Renal cortical epithelial cell (primary cell): ENCODE measurements at regions not wholly inside any gene's neighbourhood (a gene's known extent, or its start where the extent isn't known, plus 50 kb on each side); places are given as distances from the start of the nearest gene placed in this dataset.
A peak's percentile ranks its signal among the peaks of the same experiment; 100 is the strongest.
"Not testable (repeated sequence)": the region's sequence is repeated elsewhere in the genome, so short reads cannot be mapped to it uniquely, and the experiment has no call there.

Experiments used
- DNase-seq: peaks from one replicate; pipeline ENCODE4 v3.0.0-alpha.2; 2011; ENCODE audit warnings: low read depth

DNA sequence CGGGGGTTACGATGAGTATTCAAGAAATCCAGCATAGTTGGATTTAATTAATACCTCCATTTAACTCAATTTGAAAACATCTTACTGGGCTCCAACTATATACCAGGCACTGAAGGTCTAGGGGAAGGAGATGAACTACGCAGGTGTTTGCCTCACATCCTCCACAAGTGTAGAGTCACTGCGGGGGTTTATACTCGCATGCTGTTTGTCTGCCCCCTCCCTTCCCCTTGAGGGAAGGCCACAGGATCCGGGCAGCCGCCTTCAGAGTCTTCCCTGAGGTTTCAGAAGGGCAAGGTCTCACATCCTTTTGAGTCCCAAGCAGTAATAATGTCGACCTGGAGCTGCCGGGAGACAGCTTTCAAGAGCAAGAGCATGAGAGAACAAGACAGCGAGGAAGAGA is 142.4 kb upstream of the GALNT2 start:
- DNase-seq: no peak

DNA sequence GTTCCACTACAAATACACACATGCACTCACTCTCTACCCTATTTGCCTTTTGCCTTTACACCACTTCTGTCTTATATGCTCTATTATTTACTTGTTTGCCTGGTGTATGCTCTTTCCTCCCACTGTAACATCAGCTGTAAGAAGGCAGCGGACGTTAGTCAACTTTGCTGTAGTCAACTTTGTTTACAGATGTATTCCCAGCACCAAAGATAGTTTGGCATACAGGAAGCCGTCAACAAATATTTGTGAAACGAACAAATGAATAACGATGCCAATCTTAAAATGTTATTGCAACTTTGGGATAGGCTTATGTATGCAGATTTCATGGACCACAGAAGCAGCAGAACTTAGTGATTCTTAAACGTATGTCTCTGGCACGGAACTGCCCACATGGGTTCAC is 138.3 kb upstream of the GALNT2 start:
- no peak for DNase-seq

- DNase-seq: not testable (repeated sequence)
These were observed 135.3 kb upstream of the GALNT2 start for GRCh38 chr1:229931751-229932150.

- not testable (repeated sequence) for DNase-seq
These were observed 131.9 kb upstream of the GALNT2 start for GRCh38 chr1:229935157-229935556.

- no peak for DNase-seq
These were observed 128.5 kb upstream of the GALNT2 start for GRCh38 chr1:229938551-229938950.

- DNase-seq: no peak
These were observed 126.4 kb upstream of the GALNT2 start for GRCh38 chr1:229940684-229941083.

GRCh38 chr1:229941160-229941559 is 125.9 kb upstream of the GALNT2 start:
- DNase-seq: no peak

GRCh38 chr1:229941831-229942230 is 125.2 kb upstream of the GALNT2 start:
- DNase-seq: no peak

DNA sequence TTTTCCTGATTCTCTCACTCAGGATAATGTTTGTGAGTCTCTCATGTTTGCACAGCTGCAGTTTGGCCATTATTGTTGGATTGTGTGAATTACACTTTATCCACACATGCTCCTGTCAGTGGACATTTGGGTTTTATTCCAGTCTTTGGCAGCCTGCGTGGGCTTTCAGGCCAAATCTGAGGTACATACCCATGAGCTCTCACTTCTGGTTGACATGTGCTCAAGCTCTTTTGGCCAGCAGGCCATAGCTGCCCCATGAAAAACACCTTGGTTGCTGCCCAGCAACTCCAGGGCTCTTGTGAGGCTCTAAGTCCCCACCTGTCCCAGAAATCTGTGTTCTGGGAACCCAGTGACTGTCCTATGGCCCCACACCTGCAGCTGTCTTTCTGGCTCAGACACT is 124.5 kb upstream of the GALNT2 start:
- DNase-seq: no peak

DNA sequence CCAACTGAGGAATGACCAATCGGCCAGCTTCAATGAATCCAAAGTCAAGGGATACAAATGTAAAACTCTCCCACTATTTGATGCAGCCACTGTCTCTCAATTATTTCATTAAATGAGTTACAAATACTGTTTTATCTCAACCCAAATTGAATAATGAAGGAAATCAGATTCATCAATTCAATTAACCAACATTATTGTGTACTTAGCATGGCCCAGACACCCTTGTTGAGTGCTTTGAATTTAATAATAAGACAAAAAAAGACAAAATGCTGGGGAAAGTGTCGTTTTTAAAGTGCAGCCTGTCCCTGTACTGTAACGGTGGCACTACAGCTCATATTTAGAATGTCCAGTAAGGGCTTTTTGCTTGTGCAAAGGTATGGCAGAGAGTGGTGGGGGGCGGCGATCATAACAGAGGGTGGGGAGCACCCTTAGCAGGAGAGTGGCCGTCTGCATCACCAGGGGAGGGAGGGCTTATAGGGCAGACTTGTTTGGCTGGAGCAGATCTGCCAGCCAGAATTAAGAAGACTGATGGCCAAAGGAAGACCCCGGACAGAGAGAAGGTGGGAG is 123.8 kb upstream of the GALNT2 start:
- DNase-seq: no peak

DNA sequence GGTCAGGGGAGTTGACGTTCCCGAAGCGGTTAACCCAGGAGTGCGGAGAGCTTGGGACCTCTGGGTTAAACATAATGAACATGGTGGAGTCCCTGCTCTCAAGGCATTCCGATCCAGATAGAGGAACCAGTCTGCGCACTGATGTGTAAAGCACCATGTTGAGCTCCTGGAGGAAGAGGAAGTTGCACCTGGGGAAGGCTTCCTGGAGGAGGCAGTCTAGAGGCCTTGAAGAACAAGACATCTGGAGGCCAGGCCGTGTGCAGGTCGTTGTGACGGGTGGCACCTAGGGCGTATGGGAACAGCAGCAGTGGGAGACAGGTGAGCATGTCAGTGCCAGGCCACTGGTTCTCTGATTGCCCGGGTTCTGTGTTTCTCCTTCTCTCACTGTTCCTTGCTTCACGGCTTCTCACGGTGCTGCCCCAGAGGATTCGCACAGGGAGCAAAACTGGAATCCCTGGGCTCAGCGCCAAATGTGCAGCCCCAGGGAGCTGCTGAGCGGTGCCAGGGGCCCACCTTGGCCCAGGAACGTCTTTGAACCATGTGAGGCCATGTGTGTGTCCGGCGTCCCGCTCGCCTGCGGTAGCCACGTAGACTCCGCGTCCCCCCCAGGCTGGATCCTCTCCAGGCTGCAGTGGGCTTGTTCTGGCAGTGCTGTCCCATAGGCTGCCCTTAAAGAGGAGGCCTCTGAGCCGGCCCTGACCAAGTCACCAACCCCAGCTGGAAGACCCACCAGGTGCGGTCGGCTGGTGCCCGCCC is 122.9 kb upstream of the GALNT2 start:
- DNase-seq: no peak

- DNase-seq: no peak
These were observed 121.2 kb upstream of the GALNT2 start for GRCh38 chr1:229945795-229946194.

DNA sequence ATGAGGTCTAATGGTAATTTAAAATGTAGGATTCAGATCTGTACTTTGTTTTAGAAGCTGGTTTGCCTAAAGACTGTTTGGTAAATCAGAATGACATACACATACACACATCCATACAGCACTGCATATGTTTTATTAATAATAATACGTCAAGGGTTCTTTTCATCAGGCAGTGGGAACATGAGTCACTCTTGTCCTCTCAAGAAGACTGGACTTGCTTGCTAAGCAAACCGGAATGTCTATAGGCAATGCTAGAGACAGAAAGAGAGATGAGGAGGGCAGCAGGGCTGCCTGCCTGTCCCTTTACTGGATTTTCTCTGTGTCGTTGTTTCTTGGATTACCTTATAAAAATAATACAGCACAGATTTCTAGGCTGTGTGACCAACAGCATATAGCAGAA is 119.1 kb upstream of the GALNT2 start:
- no peak for DNase-seq

GRCh38 chr1:229948438-229948837 is 118.6 kb upstream of the GALNT2 start:
- no peak for DNase-seq

GRCh38 chr1:229949500-229949899 is 117.5 kb upstream of the GALNT2 start:
- no peak for DNase-seq

- DNase-seq: no peak
These were observed 117.0 kb upstream of the GALNT2 start for GRCh38 chr1:229950020-229950419.

DNA sequence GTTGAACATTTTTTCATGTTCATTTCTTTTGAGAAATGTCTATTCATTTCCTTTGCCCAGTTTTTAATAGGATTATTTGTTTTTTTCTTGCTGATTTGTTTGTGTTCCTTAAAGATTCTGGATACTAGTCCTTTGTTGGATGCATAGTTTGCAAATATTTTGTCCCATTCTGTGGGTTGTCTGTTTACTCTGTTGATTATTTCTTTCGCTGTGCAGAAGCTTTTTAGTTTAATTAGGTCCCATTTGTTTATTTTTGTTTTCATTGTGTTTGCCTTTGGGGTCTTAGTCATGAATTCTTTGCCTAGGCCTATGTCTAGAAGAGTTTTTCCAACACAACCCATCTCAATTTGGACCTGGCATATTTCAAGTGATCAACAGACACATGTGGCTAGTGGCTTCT is 116.1 kb upstream of the GALNT2 start:
- DNase-seq: no peak

DNA sequence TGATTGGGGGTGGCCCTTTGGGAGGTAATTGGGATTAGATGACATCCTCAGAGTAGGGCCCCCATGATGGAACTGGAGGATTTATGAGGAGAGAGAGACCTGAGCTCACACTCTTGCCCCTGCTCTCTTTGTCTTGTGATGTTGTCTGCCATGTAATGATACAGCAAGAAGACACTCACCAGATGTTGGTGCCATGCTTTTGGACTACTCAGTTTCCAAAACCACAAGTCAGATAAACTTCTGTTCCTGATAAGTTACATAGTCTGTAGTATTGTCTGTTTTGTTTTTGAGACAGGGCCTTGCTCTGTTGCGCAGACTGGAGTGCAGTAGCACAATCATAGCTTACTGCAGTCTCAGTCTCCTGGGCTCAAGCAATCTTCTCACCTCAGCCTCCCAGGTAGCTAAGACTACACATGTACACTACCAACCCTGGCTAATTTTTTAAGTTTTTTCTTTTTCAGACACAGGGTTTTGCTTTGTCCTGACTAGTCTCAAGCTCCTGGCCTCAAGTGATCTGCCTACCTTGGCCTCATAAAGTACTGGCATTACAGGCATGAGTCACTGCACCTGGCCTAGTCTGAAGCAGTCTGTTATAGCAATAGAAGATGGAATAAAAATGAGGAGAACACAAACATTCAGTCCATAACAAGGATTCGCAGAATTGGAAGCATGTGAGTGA is 115.0 kb upstream of the GALNT2 start:
- DNase-seq: peak; percentile 29

- DNase-seq: peak; percentile 19
These were observed 114.1 kb upstream of the GALNT2 start for GRCh38 chr1:229952670-229953520.

DNA sequence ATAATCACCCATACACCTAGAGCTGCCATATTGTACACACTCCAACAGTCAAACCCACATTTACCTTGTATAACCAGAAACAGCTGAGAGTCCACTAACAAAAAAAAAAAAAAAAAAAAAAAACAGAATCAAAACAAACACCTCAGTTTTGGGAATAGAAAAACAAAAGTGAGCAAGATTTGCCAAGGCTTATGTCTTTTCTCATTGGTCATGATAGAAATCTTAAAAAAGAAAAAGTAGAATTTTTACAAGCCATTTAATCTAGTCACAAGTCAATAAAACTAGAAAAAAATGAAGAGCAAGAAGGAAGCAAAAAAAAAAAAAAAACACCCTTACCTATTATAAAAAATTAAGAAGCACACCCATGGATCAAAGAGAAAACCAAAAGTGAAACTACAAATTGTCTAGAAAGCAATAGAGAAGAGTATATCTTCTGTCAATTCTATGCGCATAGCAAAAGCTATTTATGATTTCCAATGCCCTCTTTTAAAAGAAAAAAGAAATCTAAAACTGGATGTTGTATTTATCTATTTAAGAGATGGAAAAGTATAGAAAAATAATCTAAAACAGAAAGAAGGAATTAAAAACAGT is 113.2 kb upstream of the GALNT2 start:
- DNase-seq: no peak

- DNase-seq: peak; percentile 61
These were observed 102.8 kb upstream of the GALNT2 start for GRCh38 chr1:229964281-229964680.

- no peak for DNase-seq
These were observed 96.3 kb upstream of the GALNT2 start for GRCh38 chr1:229970714-229971113.
